HG03196 (cell line): ENCODE measurements at regions not wholly inside any gene's neighbourhood (a gene's known extent, or its start where the extent isn't known, plus 50 kb on each side); places are given as distances from the start of the nearest gene placed in this dataset.
A peak's percentile ranks its signal among the peaks of the same experiment; 100 is the strongest.

Experiments
- ATAC-seq: cut with Tn5 transposase; IDR thresholded peaks from one replicate; pipeline ENCODE4 v1.9.1; 2021; ENCODE audit not compliant: unreplicated experiment

GRCh38 chr12:65596514-65597091 lies 227.7 kb upstream of the HMGA2 start:
- ATAC-seq: no peak

GRCh38 chr12:65597527-65597926 lies 226.8 kb upstream of the HMGA2 start:
- ATAC-seq: no peak

- no peak for ATAC-seq
Observed at GRCh38 chr12:65598688-65599087, 225.6 kb upstream of the HMGA2 start.

GRCh38 chr12:65602253-65602609 lies 222.1 kb upstream of the HMGA2 start:
- no peak for ATAC-seq

GRCh38 chr12:65602610-65603295 lies 221.5 kb upstream of the HMGA2 start:
- peak; percentile 74 for ATAC-seq

GRCh38 chr12:65603438-65604351 lies 220.6 kb upstream of the HMGA2 start:
- no peak for ATAC-seq

- no peak for ATAC-seq
Observed at GRCh38 chr12:65605019-65605418, 219.3 kb upstream of the HMGA2 start.

- no peak for ATAC-seq
Observed at GRCh38 chr12:65606008-65606766, 218.1 kb upstream of the HMGA2 start.

- ATAC-seq: no peak
Observed at GRCh38 chr12:65607401-65607841, 216.9 kb upstream of the HMGA2 start.

GRCh38 chr12:65608319-65608916 lies 215.9 kb upstream of the HMGA2 start:
- no peak for ATAC-seq

GRCh38 chr12:65609359-65609771 lies 214.9 kb upstream of the HMGA2 start:
- no peak for ATAC-seq

- no peak for ATAC-seq
Observed at GRCh38 chr12:65611396-65611795, 212.9 kb upstream of the HMGA2 start.

- no peak for ATAC-seq
Observed at GRCh38 chr12:65612440-65612839, 211.8 kb upstream of the HMGA2 start.

GRCh38 chr12:65613692-65614091 lies 210.6 kb upstream of the HMGA2 start:
- ATAC-seq: no peak

- no peak for ATAC-seq
Observed at GRCh38 chr12:65614259-65614889, 209.9 kb upstream of the HMGA2 start.

- ATAC-seq: no peak
Observed at GRCh38 chr12:65615118-65615517, 209.2 kb upstream of the HMGA2 start.

GRCh38 chr12:65616022-65616421 lies 208.3 kb upstream of the HMGA2 start:
- ATAC-seq: no peak

- ATAC-seq: no peak
Observed at GRCh38 chr12:65618588-65618987, 205.7 kb upstream of the HMGA2 start.

GRCh38 chr12:65619018-65619417 lies 205.3 kb upstream of the HMGA2 start:
- no peak for ATAC-seq

GRCh38 chr12:65620046-65620445 lies 204.2 kb upstream of the HMGA2 start:
- ATAC-seq: no peak
